ENCODE measurements at regions not wholly inside any gene's neighbourhood (a gene's known extent, or its start where the extent isn't known, plus 50 kb on each side); places are given as distances from the start of the nearest gene placed in this dataset.

DNA sequence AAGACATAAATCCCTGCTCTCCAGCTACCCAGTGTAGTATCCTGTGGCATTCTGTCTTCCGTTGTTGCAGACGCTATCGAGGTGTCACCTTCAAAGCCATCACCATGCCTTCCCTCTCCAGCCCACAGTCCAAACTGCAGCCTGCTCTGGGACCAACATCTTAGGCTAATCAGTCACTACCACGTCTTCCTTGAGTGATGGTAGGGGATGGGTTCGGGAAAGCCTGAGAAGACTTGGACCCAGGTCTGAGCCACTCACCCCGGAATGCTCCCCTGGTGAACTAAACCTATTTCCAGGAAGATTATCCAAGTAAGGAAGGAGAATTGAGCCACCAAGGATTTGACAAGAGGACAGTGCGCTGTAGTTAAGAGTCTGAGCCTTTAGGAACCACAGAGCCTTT is 52.9 kb upstream of the IRX1 start:
- H3K4me3 ChIP-seq, result no peak overlapping the region
- no peaks in the 10 kb centered on the region for H3K36me3 ChIP-seq
- no peak overlapping the region for H3K27ac ChIP-seq
- H3K4me1 ChIP-seq, result no peaks in the 10 kb centered on the region
- no peak for DNase-seq (ENCODE audit: low spot score in 2 of 2)
- no peaks in the 10 kb centered on the region for H3K9me3 ChIP-seq
- no peaks in the 10 kb centered on the region for H3K27me3 ChIP-seq
- TF ChIP-seq, protein P1, sequence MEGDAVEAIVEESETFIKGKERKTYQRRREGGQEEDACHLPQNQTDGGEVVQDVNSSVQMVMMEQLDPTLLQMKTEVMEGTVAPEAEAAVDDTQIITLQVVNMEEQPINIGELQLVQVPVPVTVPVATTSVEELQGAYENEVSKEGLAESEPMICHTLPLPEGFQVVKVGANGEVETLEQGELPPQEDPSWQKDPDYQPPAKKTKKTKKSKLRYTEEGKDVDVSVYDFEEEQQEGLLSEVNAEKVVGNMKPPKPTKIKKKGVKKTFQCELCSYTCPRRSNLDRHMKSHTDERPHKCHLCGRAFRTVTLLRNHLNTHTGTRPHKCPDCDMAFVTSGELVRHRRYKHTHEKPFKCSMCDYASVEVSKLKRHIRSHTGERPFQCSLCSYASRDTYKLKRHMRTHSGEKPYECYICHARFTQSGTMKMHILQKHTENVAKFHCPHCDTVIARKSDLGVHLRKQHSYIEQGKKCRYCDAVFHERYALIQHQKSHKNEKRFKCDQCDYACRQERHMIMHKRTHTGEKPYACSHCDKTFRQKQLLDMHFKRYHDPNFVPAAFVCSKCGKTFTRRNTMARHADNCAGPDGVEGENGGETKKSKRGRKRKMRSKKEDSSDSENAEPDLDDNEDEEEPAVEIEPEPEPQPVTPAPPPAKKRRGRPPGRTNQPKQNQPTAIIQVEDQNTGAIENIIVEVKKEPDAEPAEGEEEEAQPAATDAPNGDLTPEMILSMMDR (IDR thresholded peaks at IDR 0.05), result no peak
- intact Hi-C loops (cut with DNase I), result no loop called here

DNA sequence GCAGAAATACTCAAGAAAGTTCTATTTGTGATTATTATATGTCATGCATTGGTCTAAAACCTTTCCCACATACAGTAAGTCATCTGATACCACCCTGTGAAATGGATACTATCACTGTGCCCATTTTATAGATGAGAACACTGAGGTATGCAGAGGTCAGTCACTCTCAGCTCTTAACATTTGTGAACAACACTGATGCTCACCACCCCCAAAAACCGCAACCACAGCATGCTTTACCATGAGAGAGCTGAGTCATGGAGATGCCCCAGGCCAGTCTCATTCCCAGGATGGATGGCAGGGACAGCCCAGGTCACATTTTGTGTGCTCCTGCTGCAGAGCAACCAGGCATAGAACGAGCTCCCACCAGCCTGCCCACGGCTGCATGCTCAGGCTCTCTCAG is 53.5 kb upstream of the IRX1 start:
- no peaks in the 10 kb centered on the region for H3K9me3 ChIP-seq
- no peak overlapping the region for H3K4me3 ChIP-seq
- no peaks in the 10 kb centered on the region for H3K36me3 ChIP-seq
- H3K27me3 ChIP-seq, result no peaks in the 10 kb centered on the region
- intact Hi-C loops (cut with DNase I), result no loop called here
- no peaks in the 10 kb centered on the region for H3K4me1 ChIP-seq
- no peak overlapping the region for H3K27ac ChIP-seq
- DNase-seq (ENCODE audit: low spot score in 2 of 2), result no peak
- TF ChIP-seq, protein P1 (IDR thresholded peaks at IDR 0.05), result no peak

DNA sequence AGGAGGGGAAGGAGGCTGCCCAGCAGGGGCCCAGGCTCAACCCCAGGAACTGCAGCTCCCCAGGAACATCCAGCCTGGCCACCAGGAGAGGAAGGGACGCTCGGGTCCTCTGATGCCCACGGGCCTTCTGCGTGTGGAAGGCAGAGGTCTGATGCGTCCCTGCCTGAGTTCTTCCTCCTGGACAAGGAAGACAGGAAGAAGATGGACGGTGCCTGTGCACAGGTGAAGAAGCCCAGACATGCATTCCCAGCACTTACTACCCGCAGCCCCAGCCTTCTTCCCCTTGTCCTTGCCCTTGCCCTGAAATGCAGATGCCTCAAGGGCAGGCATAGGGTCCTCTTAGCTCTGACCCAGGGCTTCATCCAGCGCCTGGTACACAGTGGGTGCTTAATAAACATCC is 56.7 kb upstream of the IRX1 start:
- no peak for DNase-seq (ENCODE audit: low spot score in 2 of 2)
- H3K9me3 ChIP-seq, result no peaks in the 10 kb centered on the region
- H3K4me3 ChIP-seq, result no peak overlapping the region
- H3K27ac ChIP-seq, result no peak overlapping the region
- intact Hi-C loops (cut with DNase I), result no loop called here
- H3K27me3 ChIP-seq, result no peaks in the 10 kb centered on the region
- TF ChIP-seq, protein P1 (IDR thresholded peaks at IDR 0.05), result no peak
- H3K36me3 ChIP-seq, result no peaks in the 10 kb centered on the region
- no peaks in the 10 kb centered on the region for H3K4me1 ChIP-seq

DNA sequence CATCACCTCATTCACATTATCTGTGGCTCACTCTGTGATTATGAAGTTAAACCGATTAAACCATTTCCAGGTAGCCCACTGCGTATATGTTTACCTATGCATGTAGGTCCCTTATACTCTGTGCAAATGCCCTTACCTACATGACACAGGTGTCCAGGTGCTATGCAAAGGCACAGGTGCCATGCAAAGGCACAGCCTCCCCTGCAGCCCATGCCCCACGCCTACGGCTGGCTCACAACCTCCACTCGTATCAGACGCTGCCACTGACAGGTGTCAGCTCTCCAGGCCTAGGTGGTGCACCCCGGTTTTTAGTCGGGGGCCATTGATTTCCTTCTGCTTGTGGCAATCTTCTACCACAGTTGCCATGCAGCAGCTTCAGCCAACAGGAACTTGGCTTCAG is 57.7 kb upstream of the IRX1 start:
- TF ChIP-seq, protein P1 (IDR thresholded peaks at IDR 0.05), result no peak
- H3K36me3 ChIP-seq, result no peaks in the 10 kb centered on the region
- DNase-seq (ENCODE audit: low spot score in 2 of 2), result no peak
- H3K27me3 ChIP-seq, result no peaks in the 10 kb centered on the region
- no peak overlapping the region for H3K4me3 ChIP-seq
- H3K9me3 ChIP-seq, result no peaks in the 10 kb centered on the region
- H3K27ac ChIP-seq, result no peak overlapping the region
- no peaks in the 10 kb centered on the region for H3K4me1 ChIP-seq
- intact Hi-C loops (cut with DNase I), result no loop called here

DNA sequence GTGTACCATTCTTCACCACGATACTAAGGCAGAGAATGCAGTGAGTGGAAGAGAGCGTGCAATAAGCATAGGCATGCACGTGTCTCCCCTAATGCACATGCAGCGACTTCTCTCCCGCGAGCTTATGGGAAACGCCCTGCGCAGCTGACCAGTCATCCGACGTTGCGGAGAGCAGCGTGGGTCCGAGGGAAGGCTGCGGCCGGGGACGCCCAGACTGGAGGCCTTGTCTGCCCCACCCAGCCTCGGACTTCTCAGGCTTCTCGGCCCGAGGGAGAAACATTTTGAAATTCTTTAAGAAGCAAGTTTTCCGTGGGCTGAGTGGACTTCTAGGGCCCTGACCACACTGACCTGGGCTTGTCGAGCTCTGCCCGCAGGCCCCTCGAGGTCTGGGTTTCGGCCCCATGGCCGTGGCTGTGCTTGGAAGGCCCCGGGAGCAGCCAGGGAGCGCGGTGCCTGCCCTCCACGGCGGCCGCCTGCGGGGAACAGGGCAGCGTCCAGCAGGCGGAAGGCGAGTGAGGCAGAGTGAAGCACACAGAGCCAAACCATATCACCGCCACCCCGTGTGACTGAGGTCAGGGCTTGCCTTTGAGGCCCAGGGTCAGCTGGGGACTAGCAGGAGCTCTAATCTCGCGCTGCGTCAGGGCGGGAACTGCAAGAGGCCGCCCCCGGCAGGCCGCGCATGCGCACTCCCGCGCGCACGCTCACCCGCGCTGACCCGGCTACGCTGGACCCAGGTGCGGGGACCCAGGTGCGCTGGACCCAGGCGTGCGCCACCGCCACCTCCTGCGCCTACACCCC is 60.0 kb upstream of the IRX1 start:
- H3K27ac ChIP-seq, result no peak overlapping the region
- no peaks in the 10 kb centered on the region for H3K9me3 ChIP-seq
- TF ChIP-seq, protein P1 (IDR thresholded peaks at IDR 0.05), result no peak
- no peaks in the 10 kb centered on the region for H3K27me3 ChIP-seq
- H3K36me3 ChIP-seq, result no peaks in the 10 kb centered on the region
- H3K4me3 ChIP-seq, result no peak overlapping the region
- no peak for DNase-seq (ENCODE audit: low spot score in 2 of 2)
- intact Hi-C loops (cut with DNase I), result no loop called here
- H3K4me1 ChIP-seq, result no peaks in the 10 kb centered on the region

DNA sequence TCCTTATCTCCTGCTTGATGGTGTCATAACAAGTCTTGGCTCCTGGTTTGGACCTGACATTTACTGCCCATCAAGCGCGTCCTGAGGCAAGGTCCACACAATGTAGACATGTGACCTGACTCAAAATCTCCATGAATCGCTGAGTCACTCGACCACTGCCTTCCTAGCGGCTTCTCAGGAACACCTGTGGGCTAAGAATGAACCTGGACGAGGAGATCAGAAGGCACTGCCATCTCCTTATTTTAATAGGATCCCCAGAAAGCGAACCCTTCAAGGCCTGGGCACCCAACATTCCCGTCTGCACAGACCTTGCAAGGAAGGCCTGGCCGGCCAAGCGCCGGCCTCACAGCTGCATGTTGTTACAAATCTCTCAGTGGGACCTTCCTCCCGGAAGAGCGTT is 60.6 kb upstream of the IRX1 start:
- no peak overlapping the region for H3K27ac ChIP-seq
- TF ChIP-seq, protein P1 (IDR thresholded peaks at IDR 0.05), result no peak
- H3K27me3 ChIP-seq, result no peaks in the 10 kb centered on the region
- DNase-seq (ENCODE audit: low spot score in 2 of 2), result no peak
- no peaks in the 10 kb centered on the region for H3K4me1 ChIP-seq
- H3K4me3 ChIP-seq, result no peak overlapping the region
- intact Hi-C loops (cut with DNase I), result no loop called here
- no peaks in the 10 kb centered on the region for H3K9me3 ChIP-seq
- no peaks in the 10 kb centered on the region for H3K36me3 ChIP-seq

Measured in ascending aorta (tissue), 2 donors.